ENCODE measurements at regions not wholly inside any gene's neighbourhood (a gene's known extent, or its start where the extent isn't known, plus 50 kb on each side); places are given as distances from the start of the nearest gene placed in this dataset.

GRCh38 chr4:189516902-189517301 lies 423.8 kb upstream of the FRG1 start:
- TF ChIP-seq REST (IDR thresholded peaks at IDR 0.05; ENCODE audit: insufficient read depth in 1 of 2, low read depth in 2 of 2, low read length in 2 of 2) = no peak
- TF ChIP-seq TAF1 (IDR thresholded peaks at IDR 0.05; ENCODE audit: borderline replicate concordance, insufficient read depth, low read length) = no peak
- no peak for TF ChIP-seq POLR2AphosphoS5 (IDR thresholded peaks at IDR 0.05; ENCODE audit: low read depth, low read length)
